ENCODE measurements at regions not wholly inside any gene's neighbourhood (a gene's known extent, or its start where the extent isn't known, plus 50 kb on each side); places are given as distances from the start of the nearest gene placed in this dataset.

DNA sequence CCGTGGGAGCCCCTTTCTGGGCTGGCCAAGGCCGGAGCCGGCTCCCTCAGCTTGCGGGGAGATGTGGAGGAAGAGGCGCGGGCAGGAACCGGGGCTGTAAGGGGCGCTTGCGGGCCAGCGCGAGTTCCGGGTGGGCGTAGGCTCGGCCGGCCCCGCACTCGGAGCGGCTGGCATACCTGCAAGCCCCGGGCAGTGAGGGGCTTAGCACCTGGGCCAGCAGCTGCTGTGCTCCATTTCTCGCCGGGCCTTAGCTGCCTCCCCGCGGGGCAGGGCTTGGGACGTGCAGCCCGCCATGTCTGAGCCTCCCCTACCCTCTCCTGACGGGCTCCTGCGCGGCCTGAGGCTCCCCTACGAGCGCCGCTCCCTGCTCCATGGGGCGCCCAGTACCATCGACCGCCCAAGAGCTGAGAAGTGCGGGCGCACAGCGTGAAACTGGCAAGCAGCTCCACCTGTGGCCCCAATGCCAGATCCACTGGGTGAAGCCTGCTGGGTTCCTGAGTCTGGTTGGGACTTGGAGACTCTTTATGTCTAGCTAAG is 82.8 kb upstream of the E2F3 start:
- in situ Hi-C loops (cut with MboI), result no loop called here
- Histone ChIP-seq H3K4me2 (ENCODE audit: unreplicated experiment) (no peak overlapping the region), H3K9me3 (ENCODE audit: low read depth) (no peaks in the 10 kb centered on the region), H3K9me2 (ENCODE audit: insufficient read depth) (no peaks in the 10 kb centered on the region), H3K79me2 (ENCODE audit: insufficient read depth) (no peaks in the 10 kb centered on the region), H3F3A (ENCODE audit: insufficient read depth) (no peaks in the 10 kb centered on the region), H3K4me3 (no peak overlapping the region), H3K36me3 (ENCODE audit: low read depth) (no peaks in the 10 kb centered on the region), H3K27me3 (replicated peaks; ENCODE audit: insufficient read depth) (no peaks in the 10 kb centered on the region), H3K4me1 (ENCODE audit: insufficient read depth) (no peaks in the 10 kb centered on the region), H4K20me1 (ENCODE audit: insufficient read depth) (no peaks in the 10 kb centered on the region), H3K27ac (no peak overlapping the region), H2AFZ (no peak overlapping the region), H3K9ac (no peak overlapping the region)
- TF ChIP-seq EZH2 (IDR thresholded peaks at IDR 0.05; ENCODE audit: insufficient read depth, poor library complexity, severe bottlenecking) (no peak), EZH2phosphoT487 (IDR thresholded peaks at IDR 0.05; ENCODE audit: insufficient read depth, low read depth) (no peak)
- 83 to 84% methylated on average over 28 to 35 of the region's 37 CpGs for WGBS, 2 experiments (ENCODE audit: low coverage in 1 of 2, low lambda C conversion rate in 2 of 2, missing lambda C conversion rate in 2 of 2)
- DNase-seq, result no peak

DNA sequence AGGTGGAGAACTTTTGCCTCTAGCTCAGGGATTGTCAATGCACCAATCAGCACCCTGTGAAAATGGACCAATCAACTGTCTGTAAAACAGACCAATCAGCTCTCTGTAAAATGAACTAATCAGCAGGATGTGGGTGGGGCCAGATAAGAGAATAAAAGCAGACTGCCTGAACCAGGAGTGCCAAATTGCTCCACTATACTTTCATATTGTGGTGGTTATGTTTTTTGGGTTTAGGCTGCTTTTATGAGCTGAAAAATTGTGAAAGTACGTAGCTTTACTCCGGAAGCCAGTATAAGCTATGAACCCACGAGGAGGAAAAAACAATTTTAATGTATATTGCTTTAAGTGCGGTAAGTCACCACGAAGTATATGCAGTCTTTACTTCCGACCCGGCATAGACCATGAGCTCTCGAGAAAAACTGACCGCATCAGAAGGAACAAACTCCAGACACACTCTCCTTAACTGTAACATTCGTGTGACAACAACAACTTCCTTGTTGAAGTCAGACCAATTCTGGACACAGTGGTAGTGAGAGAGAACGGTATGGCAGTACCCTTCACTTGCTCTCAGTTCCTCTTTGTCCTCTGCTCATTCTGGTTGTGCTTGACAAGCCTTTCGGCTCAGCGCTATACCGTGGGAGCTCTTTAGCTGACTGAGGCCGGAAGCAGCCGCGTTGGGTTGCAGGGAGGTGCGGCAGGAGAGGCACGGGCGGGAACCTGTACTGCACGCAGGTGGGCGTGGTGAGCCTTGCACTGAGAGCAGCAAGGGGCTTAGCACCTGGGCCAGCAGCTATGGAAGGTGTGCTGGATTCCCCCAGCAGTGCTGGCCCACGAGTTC is 81.9 kb upstream of the E2F3 start:
- WGBS, 2 experiments (ENCODE audit: low coverage in 1 of 2, low lambda C conversion rate in 2 of 2, missing lambda C conversion rate in 2 of 2), result 73 to 76% methylated on average over 22 to 23 of the region's 23 CpGs
- Histone ChIP-seq H3K4me1 (ENCODE audit: insufficient read depth) (no peaks in the 10 kb centered on the region), H3K36me3 (ENCODE audit: low read depth) (no peaks in the 10 kb centered on the region), H3K27me3 (replicated peaks; ENCODE audit: insufficient read depth) (no peaks in the 10 kb centered on the region), H3K9me3 (ENCODE audit: low read depth) (no peaks in the 10 kb centered on the region), H3K4me2 (ENCODE audit: unreplicated experiment) (no peak overlapping the region), H3K9me2 (ENCODE audit: insufficient read depth) (no peaks in the 10 kb centered on the region), H4K20me1 (ENCODE audit: insufficient read depth) (no peaks in the 10 kb centered on the region), H3K4me3 (no peak overlapping the region), H3F3A (ENCODE audit: insufficient read depth) (no peaks in the 10 kb centered on the region), H3K79me2 (ENCODE audit: insufficient read depth) (no peaks in the 10 kb centered on the region), H2AFZ (no peak overlapping the region), H3K27ac (no peak overlapping the region), H3K9ac (no peak overlapping the region)
- in situ Hi-C loops (cut with MboI), result no loop called here
- no peak for DNase-seq
- TF ChIP-seq EZH2phosphoT487 (IDR thresholded peaks at IDR 0.05; ENCODE audit: insufficient read depth, low read depth), result no peak
- no peak for TF ChIP-seq EZH2 (IDR thresholded peaks at IDR 0.05; ENCODE audit: insufficient read depth, poor library complexity, severe bottlenecking)

DNA sequence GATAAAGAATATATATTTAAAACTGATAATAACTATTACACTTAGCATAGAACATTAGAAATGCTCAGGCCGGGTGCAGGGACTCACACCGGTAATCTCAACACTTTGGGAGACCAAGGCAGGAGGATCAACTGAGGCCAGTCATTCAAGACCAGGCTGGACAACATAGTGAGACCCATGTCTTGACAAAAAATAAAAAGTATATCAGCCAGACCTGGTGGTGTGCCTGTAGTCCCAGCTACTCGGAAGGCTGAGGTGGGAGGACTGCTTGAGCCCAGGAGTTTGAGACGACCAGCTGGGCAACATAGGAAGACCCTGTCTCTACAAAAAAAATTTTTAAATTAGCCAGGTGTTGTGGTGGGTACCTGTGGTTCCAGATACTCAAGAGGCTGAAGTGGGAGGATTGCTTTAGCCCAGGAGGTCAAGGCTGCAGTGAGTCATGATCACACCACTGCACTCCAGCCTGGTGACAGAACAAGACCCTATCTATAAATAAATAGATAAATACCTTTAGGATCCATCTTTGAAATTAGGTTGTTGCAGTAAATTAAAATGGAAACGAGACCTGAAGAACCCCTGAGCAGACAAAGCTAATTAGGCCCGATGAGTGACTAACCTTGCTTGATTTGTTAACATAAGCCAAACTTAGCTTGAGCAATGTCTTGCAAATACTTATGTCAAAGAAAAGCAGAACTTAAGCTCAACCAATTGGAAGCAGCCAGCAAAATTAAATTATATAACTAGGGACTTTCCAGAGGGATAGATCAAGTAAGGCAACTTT is 75.8 kb upstream of the E2F3 start:
- no peaks in the 10 kb centered on the region for H3K4me1 ChIP-seq (ENCODE audit: insufficient read depth)
- H4K20me1 ChIP-seq (ENCODE audit: insufficient read depth), result no peaks in the 10 kb centered on the region
- no peaks in the 10 kb centered on the region for H3K36me3 ChIP-seq (ENCODE audit: low read depth)
- no peak overlapping the region for H3K4me2 ChIP-seq (ENCODE audit: unreplicated experiment)
- no peak for DNase-seq
- H3K9me3 ChIP-seq (ENCODE audit: low read depth), result no peaks in the 10 kb centered on the region
- no peaks in the 10 kb centered on the region for H3K9me2 ChIP-seq (ENCODE audit: insufficient read depth)
- no peaks in the 10 kb centered on the region for H3K79me2 ChIP-seq (ENCODE audit: insufficient read depth)
- WGBS, 2 experiments (ENCODE audit: low coverage in 1 of 2, low lambda C conversion rate in 2 of 2, missing lambda C conversion rate in 2 of 2), result 52 to 58% methylated on average over 6 of the region's 6 CpGs
- H3F3A ChIP-seq (ENCODE audit: insufficient read depth), result no peaks in the 10 kb centered on the region
- no peak for TF ChIP-seq EZH2 (IDR thresholded peaks at IDR 0.05; ENCODE audit: insufficient read depth, poor library complexity, severe bottlenecking)
- TF ChIP-seq EZH2phosphoT487 (IDR thresholded peaks at IDR 0.05; ENCODE audit: insufficient read depth, low read depth), result no peak
- H3K9ac ChIP-seq, result no peak overlapping the region
- in situ Hi-C loops (cut with MboI), result no loop called here
- no peaks in the 10 kb centered on the region for H3K27me3 ChIP-seq (replicated peaks; ENCODE audit: insufficient read depth)
- H2AFZ ChIP-seq, result no peak overlapping the region
- H3K4me3 ChIP-seq, result no peak overlapping the region
- H3K27ac ChIP-seq, result no peak overlapping the region

DNA sequence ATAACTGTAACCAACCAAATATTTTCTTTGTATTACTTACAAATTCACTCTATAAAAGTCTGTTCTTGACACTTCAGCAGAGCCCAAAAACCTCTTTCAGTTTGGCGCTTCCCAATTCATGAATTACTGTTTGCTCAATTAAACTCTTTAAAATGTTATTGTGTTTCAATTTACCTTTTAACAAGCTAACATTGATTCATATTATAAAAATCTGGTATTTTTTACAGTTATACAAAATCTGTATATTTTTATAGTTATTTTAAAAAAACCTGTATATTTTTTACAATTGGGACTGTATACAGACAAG is 75.3 kb upstream of the E2F3 start:
- WGBS, 2 experiments (ENCODE audit: low coverage in 1 of 2, low lambda C conversion rate in 2 of 2, missing lambda C conversion rate in 2 of 2), result 85 to 88% methylated on average over 1 of the region's 1 CpG
- H3K27ac ChIP-seq, result no peak overlapping the region

More for the DNA sequence above, 75.3 kb upstream of the E2F3 start:
- H3K79me2 ChIP-seq (ENCODE audit: insufficient read depth), result no peaks in the 10 kb centered on the region
- H3K36me3 ChIP-seq (ENCODE audit: low read depth), result no peaks in the 10 kb centered on the region
- no peak overlapping the region for H3K9ac ChIP-seq
- H2AFZ ChIP-seq, result no peak overlapping the region
- TF ChIP-seq EZH2phosphoT487 (IDR thresholded peaks at IDR 0.05; ENCODE audit: insufficient read depth, low read depth) (no peak), EZH2 (IDR thresholded peaks at IDR 0.05; ENCODE audit: insufficient read depth, poor library complexity, severe bottlenecking) (no peak)
- H4K20me1 ChIP-seq (ENCODE audit: insufficient read depth), result no peaks in the 10 kb centered on the region
- in situ Hi-C loops (cut with MboI), result no loop called here
- H3K4me2 ChIP-seq (ENCODE audit: unreplicated experiment), result no peak overlapping the region
- H3K9me2 ChIP-seq (ENCODE audit: insufficient read depth), result no peaks in the 10 kb centered on the region
- no peak for DNase-seq
- H3K27me3 ChIP-seq (replicated peaks; ENCODE audit: insufficient read depth), result no peaks in the 10 kb centered on the region
- no peak overlapping the region for H3K4me3 ChIP-seq
- no peaks in the 10 kb centered on the region for H3K4me1 ChIP-seq (ENCODE audit: insufficient read depth)
- no peaks in the 10 kb centered on the region for H3F3A ChIP-seq (ENCODE audit: insufficient read depth)
- H3K9me3 ChIP-seq (ENCODE audit: low read depth), result no peaks in the 10 kb centered on the region
